HFF-Myc (cell line): ENCODE measurements at regions not wholly inside any gene's neighbourhood (a gene's known extent, or its start where the extent isn't known, plus 50 kb on each side); places are given as distances from the start of the nearest gene placed in this dataset.
"Not testable (repeated sequence)": the region's sequence is repeated elsewhere in the genome, so short reads cannot be mapped to it uniquely, and the experiment has no call there.

ENCODE experiments used
- DNase-seq: peaks from one replicate; pipeline ENCODE4 v3.0.0-alpha.2; 2011; ENCODE audit warnings: low read depth; ENCODE audit errors: extremely low read depth
- H3K4me3 ChIP-seq: replicated peaks from 2 replicates; pipeline ENCODE4 v1.5.1; 2011; ENCODE audit warnings: low read depth, mild to moderate bottlenecking, control low read depth, low read length
- TF ChIP-seq, protein P1 (sequence below): IDR thresholded peaks from 2 replicates; pipeline ENCODE4 v1.5.1; 2012; ENCODE audit warnings: mild to moderate bottlenecking, low read depth, low read length, control low read depth; ENCODE audit errors: missing control alignments

GRCh38 chr6:80872199-80872950 is 765.9 kb downstream of the BCKDHB start:
- TF ChIP-seq, protein P1, sequence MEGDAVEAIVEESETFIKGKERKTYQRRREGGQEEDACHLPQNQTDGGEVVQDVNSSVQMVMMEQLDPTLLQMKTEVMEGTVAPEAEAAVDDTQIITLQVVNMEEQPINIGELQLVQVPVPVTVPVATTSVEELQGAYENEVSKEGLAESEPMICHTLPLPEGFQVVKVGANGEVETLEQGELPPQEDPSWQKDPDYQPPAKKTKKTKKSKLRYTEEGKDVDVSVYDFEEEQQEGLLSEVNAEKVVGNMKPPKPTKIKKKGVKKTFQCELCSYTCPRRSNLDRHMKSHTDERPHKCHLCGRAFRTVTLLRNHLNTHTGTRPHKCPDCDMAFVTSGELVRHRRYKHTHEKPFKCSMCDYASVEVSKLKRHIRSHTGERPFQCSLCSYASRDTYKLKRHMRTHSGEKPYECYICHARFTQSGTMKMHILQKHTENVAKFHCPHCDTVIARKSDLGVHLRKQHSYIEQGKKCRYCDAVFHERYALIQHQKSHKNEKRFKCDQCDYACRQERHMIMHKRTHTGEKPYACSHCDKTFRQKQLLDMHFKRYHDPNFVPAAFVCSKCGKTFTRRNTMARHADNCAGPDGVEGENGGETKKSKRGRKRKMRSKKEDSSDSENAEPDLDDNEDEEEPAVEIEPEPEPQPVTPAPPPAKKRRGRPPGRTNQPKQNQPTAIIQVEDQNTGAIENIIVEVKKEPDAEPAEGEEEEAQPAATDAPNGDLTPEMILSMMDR, result no peak
- no peak for DNase-seq
- H3K4me3 ChIP-seq, result no peak overlapping the region

- TF ChIP-seq, protein P1, result no peak
- DNase-seq, result no peak
- no peak overlapping the region for H3K4me3 ChIP-seq
Measured at GRCh38 chr6:80862756-80863155, 756.3 kb downstream of the BCKDHB start.

- TF ChIP-seq, protein P1, result no peak
- DNase-seq, result no peak
- H3K4me3 ChIP-seq, result no peak overlapping the region
Measured at GRCh38 chr6:80860107-80860506, 753.6 kb downstream of the BCKDHB start.

DNA sequence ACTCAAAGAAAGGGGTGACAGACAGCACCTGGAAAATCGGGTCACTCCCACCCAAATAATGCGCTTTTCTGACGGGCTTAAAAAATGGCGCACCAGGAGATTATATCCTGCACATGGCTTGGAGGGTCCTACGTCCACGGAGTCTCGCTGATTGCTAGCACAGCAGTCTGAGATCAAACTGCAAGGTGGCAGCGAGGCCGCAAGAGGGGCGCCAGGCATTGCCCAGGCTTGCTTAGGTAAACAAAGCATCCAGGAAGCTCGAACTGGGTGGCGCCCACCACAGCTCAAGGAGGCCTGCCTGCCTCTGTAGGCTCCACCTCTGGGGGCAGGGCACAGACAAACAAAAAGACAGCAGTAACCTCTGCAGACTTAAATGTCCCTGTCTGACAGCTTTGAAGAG is 741.5 kb downstream of the BCKDHB start:
- H3K4me3 ChIP-seq, DNase-seq: not testable (repeated sequence)

GRCh38 chr6:80832337-80832736 is 725.9 kb downstream of the BCKDHB start:
- no peak for DNase-seq
- TF ChIP-seq, protein P1, result no peak

GRCh38 chr6:80793411-80793810 is 686.9 kb downstream of the BCKDHB start:
- DNase-seq, result no peak
- TF ChIP-seq, protein P1, result no peak
- no peak overlapping the region for H3K4me3 ChIP-seq

More at GRCh38 chr6:80832337-80832736, 725.9 kb downstream of the BCKDHB start:
- H3K4me3 ChIP-seq, result no peak overlapping the region

DNA sequence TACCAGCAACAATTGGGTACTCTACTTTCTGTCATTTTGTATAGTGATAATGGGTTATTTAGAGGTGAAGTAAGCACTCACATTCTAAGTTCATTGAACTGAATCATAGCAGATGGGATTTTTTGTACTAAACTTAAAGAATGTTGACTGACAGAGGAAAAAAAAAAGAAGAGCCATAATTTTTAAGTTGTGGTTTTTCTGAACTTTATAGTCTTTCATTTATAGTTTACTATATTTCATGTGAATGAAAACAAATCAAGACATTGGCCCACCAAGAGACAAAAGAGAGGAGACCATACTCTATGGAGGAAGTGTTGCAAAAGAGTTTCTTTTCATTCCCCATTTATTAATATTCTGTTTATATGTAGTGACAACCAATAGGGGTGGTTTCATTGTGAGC is 685.7 kb downstream of the BCKDHB start:
- no peak overlapping the region for H3K4me3 ChIP-seq
- TF ChIP-seq, protein P1, result no peak

More for the DNA sequence above, 685.7 kb downstream of the BCKDHB start:
- DNase-seq, result no peak
